NCI-H2171 (cell line): ENCODE measurements at regions not wholly inside any gene's neighbourhood (a gene's known extent, or its start where the extent isn't known, plus 50 kb on each side); places are given as distances from the start of the nearest gene placed in this dataset.
"Not testable (repeated sequence)": the region's sequence is repeated elsewhere in the genome, so short reads cannot be mapped to it uniquely, and the experiment has no call there.

ENCODE experiments used
- DNase-seq: peaks from one replicate; lab custom pipeline; 2025; lab: John Stamatoyannopoulos, UW

GRCh38 chr11:21723678-21724077, 469.2 kb upstream of the ANO5 start:
- DNase-seq = no peak

GRCh38 chr11:21727102-21727501, 465.8 kb upstream of the ANO5 start:
- DNase-seq = no peak

DNA sequence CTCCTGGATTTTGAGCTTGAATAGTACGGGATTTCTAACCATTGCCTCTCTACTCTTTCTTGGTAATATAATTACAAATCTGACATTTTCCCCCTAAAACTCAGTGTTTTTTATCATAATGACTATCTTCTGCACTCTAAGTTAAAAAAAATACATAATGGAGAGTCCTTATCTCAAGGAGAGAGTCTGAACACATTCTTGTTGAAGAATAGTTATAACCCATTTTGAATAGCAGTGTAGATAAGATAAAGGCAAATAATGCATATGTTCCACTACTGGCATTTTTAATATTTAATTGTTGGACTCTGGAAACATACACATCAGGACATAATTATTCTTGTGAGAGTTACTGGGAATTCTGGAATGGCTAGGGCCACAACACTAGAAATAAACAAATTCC, 456.5 kb upstream of the ANO5 start:
- no peak for DNase-seq

DNA sequence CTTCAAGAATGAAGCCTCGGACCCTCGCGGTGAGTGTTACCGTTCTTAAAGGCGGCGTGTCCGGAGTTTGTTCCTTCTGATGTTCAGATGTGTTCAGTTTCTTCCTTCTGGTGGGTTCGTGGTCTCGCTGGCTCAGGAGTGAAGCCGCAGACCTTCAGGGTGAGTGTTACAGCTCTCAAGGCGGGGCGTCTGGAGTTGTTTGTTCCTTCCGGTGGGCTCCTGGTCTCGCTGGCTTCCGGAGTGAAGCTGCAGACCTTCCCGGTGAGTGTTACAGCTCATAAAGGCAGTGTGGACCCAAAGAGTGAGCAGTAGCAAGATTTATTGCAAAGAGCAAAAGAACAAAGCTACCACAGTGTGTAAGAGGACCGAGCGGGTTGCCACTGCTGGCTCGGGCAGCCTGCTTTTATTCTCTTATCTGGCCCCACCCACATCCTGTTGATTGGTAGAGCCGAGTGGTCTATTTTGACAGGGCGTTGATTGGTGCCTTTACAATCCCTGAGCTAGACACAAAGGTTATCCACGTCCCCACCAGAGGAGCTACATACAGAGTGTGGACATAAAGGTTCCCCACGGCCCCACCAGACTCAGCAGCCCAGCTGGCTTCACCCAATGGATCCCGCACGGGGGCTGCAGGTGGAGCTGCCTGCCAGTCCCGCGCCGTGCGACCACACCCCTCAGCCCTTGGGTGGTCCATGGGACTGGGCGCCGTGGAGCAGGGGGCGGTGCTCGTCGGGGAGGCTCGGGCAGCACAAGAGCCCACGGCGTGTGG, 440.2 kb upstream of the ANO5 start:
- not testable (repeated sequence) for DNase-seq

DNA sequence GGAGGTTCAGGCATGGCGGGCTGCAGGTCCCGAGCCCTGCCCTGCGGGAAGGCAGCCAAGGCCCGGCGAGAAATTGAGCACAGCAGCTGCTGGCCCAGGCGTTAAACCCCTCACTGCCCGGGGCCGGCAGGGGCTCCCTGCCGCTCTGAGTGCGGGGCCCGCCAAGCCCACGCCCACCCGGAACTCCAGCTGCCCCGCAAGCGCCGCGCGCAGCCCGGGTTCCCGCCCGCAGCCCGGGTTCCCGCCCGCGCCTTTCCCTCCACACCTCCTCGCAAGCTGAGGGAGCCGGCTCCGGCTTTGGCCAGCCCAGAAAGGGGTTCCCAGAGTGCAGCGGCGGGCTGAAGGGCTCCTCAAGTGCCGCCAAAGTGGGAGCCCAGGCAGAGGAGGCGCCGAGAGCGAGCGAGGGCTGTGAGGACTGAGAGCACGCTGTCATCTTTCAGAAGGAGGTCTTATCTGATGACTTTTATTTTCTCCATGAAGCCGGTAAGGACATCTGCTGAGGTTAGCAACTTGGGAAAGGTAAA, 439.6 kb upstream of the ANO5 start:
- DNase-seq = not testable (repeated sequence)

DNA sequence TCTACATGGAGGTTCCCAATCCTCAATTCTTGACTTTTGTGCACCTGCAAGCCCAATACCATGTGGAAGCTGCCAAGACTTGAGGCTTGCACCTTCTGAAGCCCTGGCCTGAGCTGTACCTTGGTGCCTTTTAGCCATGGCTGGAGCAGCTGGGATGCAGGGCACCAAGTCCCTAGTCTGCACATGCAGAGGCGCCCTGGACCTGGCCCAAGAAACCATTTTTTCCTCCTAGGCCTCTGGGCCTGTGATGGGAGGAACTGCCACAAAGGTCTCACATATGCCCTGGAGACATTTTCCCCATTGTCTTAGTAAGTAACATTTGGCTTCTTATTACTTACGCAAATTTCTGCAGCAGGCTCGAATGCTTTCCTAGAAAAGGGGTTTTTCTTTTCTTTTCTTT, 431.9 kb upstream of the ANO5 start:
- no peak for DNase-seq

DNA sequence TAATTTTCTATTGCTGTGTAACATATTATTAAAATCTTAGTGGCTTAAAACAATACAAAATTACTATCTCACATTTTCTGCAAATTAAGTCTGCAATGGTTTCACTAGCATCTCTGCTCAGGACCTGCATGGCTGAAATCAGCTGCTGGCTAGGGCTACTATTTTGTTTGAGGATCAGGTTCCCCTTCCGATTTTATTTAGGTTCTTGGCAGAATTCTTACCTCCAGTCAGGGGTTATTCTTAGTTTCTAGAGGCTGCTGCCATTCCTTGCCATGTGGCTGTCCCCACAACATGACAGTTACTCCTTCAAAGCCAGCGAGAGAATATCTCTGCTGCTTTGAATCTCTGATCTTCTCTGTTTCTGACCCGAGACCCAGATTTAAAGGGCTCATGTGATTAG, 424.5 kb upstream of the ANO5 start:
- DNase-seq = no peak

DNA sequence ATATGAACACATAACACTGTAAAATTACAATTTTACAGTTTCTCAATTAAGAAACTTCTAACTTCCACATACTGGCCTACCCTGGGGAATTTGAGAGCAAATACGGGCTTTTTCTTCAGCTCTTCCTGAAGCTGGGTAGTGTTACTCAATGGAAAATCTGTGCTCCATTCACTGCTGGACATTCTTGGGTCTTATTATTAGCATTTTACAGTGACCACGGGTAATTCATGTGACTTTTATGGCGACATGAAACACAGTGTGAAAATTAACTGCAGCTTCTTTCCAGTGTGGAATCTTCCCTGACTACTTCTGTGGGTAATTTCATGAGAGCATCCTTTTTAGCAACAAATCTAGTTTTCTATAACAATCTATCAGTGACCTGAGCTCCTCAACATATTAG, 423.7 kb upstream of the ANO5 start:
- DNase-seq = no peak

DNA sequence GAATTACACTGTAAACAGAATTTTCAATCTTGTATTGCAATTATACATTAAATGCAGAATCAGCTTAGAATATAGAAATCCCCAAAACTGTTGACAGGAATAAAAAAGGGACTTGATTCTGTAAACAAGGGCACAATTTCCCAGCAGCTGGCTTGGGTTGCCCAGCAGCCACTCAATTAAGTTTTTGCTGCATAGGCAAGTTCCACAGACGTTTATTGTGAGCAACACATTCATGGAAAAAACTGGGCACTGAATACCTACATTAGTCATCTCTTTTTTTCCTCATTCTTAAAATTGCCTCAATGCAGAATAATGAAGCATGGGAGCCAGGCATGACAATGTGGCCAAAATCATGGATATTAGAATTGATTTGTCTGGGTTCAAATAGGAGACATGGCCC, 421.8 kb upstream of the ANO5 start:
- no peak for DNase-seq

- DNase-seq = no peak
These were observed 418.7 kb upstream of the ANO5 start for GRCh38 chr11:21774212-21774611.

- no peak for DNase-seq
These were observed 417.0 kb upstream of the ANO5 start for GRCh38 chr11:21775911-21776310.

GRCh38 chr11:21783954-21784353, 408.9 kb upstream of the ANO5 start:
- no peak for DNase-seq

- DNase-seq = no peak
These were observed 407.5 kb upstream of the ANO5 start for GRCh38 chr11:21785351-21785750.

DNA sequence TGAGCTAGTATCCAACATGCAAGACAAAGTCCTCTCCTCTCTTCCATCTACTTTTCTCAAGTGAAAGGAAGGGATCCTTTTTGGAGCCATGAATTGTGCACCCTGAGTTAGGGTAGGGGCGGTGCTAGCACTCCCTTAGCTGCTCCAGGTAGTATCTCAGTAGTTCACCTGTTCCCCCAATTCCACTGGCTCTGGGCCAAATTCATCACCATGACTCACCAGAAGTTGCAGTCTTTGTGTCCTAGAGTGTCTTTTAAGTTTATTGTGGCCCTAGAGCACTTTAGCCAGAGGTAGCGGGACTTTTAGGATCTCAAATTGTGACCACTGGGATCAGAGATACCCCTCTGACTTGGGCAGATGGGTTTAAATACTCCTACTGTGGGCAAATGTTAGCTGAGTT, 398.6 kb upstream of the ANO5 start:
- no peak for DNase-seq

DNA sequence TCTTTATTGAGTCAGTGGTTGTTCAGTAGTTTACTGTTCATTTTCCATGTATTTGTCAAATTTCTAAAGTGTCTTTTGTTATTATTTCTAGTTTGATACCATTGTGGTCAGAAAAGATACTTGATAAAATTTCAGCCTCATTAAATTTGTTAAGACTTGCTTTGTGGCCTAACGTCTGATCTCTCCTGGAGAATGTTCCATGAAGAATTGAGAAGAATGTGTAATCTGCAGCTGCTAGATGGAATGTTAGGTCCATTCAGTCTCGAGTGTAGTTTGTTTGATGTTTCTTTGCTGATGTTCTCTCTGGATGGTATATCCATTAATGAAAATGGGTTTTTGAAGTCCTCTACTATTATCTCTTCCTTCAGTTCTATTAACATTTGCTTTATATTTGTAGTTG, 394.7 kb upstream of the ANO5 start:
- no peak for DNase-seq

DNA sequence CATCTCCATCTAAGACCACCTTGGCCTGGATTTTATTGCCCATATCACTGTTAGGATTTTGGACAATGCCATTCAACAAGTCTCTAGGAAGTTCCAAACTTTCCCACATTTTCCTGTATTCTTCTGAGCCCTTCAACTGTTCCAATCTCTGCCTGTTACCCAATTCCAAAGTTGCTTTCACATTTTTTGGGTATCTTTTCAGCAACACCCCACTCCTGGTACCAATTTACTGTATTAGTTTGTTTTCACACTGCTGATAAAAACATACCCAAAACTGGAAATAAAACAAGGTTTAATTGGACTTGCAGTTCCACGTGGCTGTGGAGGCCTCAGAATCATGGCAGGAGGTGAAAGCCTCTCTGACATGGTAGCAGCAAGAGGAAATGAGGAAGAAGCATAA, 388.4 kb upstream of the ANO5 start:
- not testable (repeated sequence) for DNase-seq

DNA sequence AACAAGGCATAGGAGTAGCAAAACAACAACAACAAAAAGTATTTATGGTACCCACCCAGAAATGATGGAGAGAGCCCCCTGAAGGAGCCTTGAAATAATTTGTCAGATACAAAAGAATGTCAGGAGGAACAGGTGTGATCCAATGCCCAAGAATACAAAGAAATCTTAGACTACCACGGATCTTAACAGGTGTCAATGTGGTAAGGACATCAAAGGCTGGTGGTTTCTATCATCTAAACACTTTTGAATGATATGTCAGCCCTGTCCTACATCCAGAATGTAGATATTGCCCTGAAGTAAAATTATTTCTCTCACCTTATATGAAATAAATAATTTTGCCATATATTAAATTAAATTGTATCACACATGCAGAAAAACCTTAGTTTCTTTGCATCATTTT, 386.4 kb upstream of the ANO5 start:
- DNase-seq = no peak

GRCh38 chr11:21806947-21807346, 385.9 kb upstream of the ANO5 start:
- no peak for DNase-seq

DNA sequence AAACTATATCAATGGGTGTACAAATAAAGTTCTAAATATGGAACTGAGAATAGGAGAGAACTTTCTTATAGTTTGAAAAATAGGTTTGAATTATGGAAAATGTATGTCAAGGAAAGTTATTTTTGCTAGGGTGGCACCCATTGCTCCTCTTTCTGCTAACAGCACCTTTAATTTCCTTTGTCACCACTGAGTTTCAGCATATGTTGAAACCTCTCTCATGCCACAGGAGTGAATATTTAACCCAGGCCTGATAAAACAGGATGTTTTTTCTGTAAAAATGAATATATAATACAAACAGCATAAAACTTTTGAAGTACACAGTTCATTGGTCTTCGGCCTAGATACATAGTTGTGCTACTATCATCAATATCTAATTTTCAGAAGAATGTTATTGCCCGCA, 385.5 kb upstream of the ANO5 start:
- DNase-seq = no peak

- DNase-seq = no peak
These were observed 382.2 kb upstream of the ANO5 start for GRCh38 chr11:21810650-21811049.

- DNase-seq = no peak
These were observed 381.3 kb upstream of the ANO5 start for GRCh38 chr11:21811572-21811971.

DNA sequence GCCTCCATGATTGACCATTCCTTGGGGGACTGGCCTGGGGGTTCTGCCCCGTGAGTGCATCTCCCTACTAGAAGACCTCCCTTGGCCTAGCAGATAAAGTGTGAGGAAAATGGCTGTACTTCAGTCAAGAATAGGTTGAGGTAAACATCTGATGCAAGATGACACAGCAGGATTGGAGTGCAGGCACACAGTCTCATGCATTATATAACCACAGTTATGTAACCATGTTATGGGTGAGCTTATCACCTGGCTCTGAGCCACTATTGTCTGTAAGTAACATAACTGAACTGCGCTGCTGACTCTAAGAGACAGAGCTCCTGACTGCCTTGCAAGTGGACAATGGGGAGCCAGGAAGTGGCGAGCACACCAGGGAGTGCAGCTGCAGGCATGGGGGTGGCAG, 378.7 kb upstream of the ANO5 start:
- no peak for DNase-seq

- no peak for DNase-seq
These were observed 375.2 kb upstream of the ANO5 start for GRCh38 chr11:21817696-21818095.

- DNase-seq = no peak
These were observed 372.7 kb upstream of the ANO5 start for GRCh38 chr11:21820176-21820575.
